Esophagus muscularis mucosa (tissue), 4 donors: ENCODE measurements at regions not wholly inside any gene's neighbourhood (a gene's known extent, or its start where the extent isn't known, plus 50 kb on each side); places are given as distances from the start of the nearest gene placed in this dataset.

Experiments used
- DNase-seq: peaks from one replicate; pipeline ENCODE4 v3.0.0-alpha.2; 2017; ENCODE audit errors: extremely low spot score
- H3K27ac ChIP-seq, 4 donors: fragments of 200-600 bp; sonication (generic); replicated peaks in 1 of 4; 1 replicate in 3 of 4; 2 replicates in 1 of 4; pipeline ENCODE4 v1.5.1; 2016 to 2019; ENCODE audit warnings: mild to moderate bottlenecking in 1 of 4
- H3K27me3 ChIP-seq, 4 donors: fragments of 200-600 bp; sonication (generic); one replicate each; pipeline versions ENCODE4 v1.5.1 to v1.6.0; 2016 to 2019
- H3K36me3 ChIP-seq, 4 donors: fragments of 200-600 bp; sonication (generic); one replicate each; pipeline ENCODE4 v1.5.1; 2016 to 2019
- H3K4me1 ChIP-seq, 4 donors: fragments of 200-600 bp; sonication (generic); one replicate each; pipeline ENCODE4 v1.5.1; 2016 to 2019
- H3K4me3 ChIP-seq, 4 donors: fragments of 200-600 bp; sonication (generic); 1 replicate in 2 of 4; 2 replicates in 2 of 4; pipeline ENCODE4 v1.5.1; 2016 to 2019; ENCODE audit warnings: mild to moderate bottlenecking in 4 of 4, moderate library complexity in 1 of 4
- H3K9me3 ChIP-seq, 4 donors: fragments of 200-600 bp; sonication (generic); 1 replicate in 3 of 4; 2 replicates in 1 of 4; pipeline ENCODE4 v1.5.1; 2016 to 2019
- EP300 ChIP-seq: sonication (generic); formaldehyde crosslinking; IDR thresholded peaks from one replicate; pipeline ENCODE4 v1.6.1; 2017; ENCODE audit warnings: antibody characterized with exemption
- POLR2A ChIP-seq: fragments of 450-650 bp; IDR thresholded peaks from one replicate; pipeline ENCODE4 v1.6.1; 2017; ENCODE audit warnings: antibody characterized with exemption, moderate library complexity, mild to moderate bottlenecking, low read depth
- POLR2AphosphoS5 ChIP-seq, 2 donors: sonication (generic); formaldehyde crosslinking; IDR thresholded peaks; one replicate each; pipeline ENCODE4 v1.6.1; 2017; ENCODE audit warnings: antibody characterized with exemption in 2 of 2
- WGBS: methylation state at CpG from one replicate; pipeline ENCODE4 v1.1.5; 2018; 5-methylcytosine and 5-hydroxymethylcytosine counted together
- intact Hi-C: fragments of 100-400 bp; cut with DNase I; formaldehyde crosslinking; loops from one replicate; pipeline ENCODE4 v1.15.1; 2023
- TF ChIP-seq, protein P1 (sequence below), 3 experiments: fragments of 200-600 bp in 2 of 3; fragments of 450-650 bp in 1 of 3; sonication (generic) in 2 of 3; IDR thresholded peaks; one replicate each; pipeline ENCODE4 v1.5.1; 2017 to 2019; ENCODE audit warnings: antibody characterized with exemption in 3 of 3, mild to moderate bottlenecking in 2 of 3, moderate library complexity in 1 of 3

DNA sequence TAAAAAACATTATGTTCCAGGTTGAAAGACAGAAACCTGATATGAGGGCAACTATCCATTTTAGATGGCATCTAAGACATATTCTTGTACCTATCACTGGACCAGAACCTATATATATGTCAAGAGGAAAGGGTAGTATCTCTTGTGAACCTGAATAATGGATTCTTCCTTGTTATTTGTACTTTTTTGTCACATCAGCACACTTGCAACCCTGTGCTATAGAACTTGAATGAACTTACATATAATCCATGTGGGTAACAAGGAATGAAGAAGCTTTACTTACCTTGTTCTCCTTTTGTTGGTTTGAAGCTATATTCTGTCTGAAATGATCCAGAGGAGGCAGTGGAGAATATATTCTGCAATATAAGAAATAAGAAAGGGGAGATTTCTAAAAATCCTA, 483.7 kb upstream of the ATXN8OS start:
- H3K4me1 ChIP-seq, result no peaks in the 10 kb centered on the region
- H3K9me3 ChIP-seq, result no peaks in the 10 kb centered on the region
- DNase-seq, result no peak
- intact Hi-C loops, result no loop called here
- no peaks in the 10 kb centered on the region for H3K36me3 ChIP-seq
- H3K27ac ChIP-seq, result no peak overlapping the region
- H3K27me3 ChIP-seq, result no peaks in the 10 kb centered on the region
- TF ChIP-seq EP300, result no peak
- TF ChIP-seq, protein P1, sequence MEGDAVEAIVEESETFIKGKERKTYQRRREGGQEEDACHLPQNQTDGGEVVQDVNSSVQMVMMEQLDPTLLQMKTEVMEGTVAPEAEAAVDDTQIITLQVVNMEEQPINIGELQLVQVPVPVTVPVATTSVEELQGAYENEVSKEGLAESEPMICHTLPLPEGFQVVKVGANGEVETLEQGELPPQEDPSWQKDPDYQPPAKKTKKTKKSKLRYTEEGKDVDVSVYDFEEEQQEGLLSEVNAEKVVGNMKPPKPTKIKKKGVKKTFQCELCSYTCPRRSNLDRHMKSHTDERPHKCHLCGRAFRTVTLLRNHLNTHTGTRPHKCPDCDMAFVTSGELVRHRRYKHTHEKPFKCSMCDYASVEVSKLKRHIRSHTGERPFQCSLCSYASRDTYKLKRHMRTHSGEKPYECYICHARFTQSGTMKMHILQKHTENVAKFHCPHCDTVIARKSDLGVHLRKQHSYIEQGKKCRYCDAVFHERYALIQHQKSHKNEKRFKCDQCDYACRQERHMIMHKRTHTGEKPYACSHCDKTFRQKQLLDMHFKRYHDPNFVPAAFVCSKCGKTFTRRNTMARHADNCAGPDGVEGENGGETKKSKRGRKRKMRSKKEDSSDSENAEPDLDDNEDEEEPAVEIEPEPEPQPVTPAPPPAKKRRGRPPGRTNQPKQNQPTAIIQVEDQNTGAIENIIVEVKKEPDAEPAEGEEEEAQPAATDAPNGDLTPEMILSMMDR (IDR thresholded peaks at IDR 0.05), result no peak
- TF ChIP-seq POLR2A, result no peak
- TF ChIP-seq POLR2AphosphoS5 (IDR thresholded peaks at IDR 0.05), result no peak
- no peak overlapping the region for H3K4me3 ChIP-seq

DNA sequence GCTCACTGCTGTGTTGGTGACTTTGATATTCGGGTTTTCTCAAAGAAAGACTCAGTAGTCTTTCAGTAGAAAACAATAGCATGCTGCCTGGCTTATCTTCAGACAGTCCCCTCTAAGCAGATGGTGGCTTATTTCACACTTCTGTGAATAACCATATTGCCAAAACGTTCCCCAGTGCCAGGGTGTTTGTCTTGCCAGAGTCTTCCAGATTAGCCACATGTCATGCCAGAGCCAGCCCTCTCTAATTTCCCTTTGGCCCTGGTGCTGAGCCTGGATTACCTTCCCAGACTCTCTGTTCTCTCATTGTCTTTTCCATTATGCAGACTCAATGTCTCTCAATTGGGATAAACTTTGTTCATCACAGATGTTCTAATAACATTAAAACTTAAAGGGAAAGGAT, 488.0 kb upstream of the ATXN8OS start:
- TF ChIP-seq EP300, result no peak
- Histone ChIP-seq H3K27ac (no peak overlapping the region), H3K9me3 (no peaks in the 10 kb centered on the region), H3K27me3 (no peaks in the 10 kb centered on the region), H3K4me3 (no peak overlapping the region), H3K36me3 (no peaks in the 10 kb centered on the region), H3K4me1 (no peaks in the 10 kb centered on the region)
- 42% methylated on average over 2 of the region's 2 CpGs for WGBS
- DNase-seq, result no peak
- intact Hi-C loops, result no loop called here

DNA sequence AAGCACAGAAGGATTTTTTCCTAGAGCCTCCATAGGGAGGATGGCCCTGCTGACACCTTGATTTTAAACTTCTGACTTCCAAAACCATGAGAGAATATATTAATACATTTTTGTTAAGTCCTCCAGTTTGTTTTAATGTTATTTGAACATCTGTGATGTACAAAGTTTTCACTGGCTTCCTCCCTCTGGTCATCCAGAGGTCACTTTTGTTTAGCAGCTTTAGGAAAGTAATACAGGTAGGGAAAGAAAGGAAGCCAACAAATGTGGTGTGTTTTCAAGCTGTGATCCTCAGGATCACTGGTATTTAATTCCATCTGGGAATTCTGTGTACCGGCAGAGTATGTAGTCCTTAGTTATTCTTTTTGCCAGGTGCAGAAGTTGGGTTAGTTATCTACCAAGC, 488.8 kb upstream of the ATXN8OS start:
- Histone ChIP-seq H3K4me1 (no peaks in the 10 kb centered on the region), H3K27me3 (no peaks in the 10 kb centered on the region), H3K9me3 (no peaks in the 10 kb centered on the region), H3K27ac (no peak overlapping the region), H3K4me3 (no peak overlapping the region), H3K36me3 (no peaks in the 10 kb centered on the region)
- intact Hi-C loops, result no loop called here
- TF ChIP-seq, protein P1 (IDR thresholded peaks at IDR 0.05), result no peak
- TF ChIP-seq EP300, result no peak
- no peak for TF ChIP-seq POLR2AphosphoS5 (IDR thresholded peaks at IDR 0.05)
- TF ChIP-seq POLR2A, result no peak
- 88% methylated on average over 1 of the region's 1 CpG for WGBS
- DNase-seq, result no peak

DNA sequence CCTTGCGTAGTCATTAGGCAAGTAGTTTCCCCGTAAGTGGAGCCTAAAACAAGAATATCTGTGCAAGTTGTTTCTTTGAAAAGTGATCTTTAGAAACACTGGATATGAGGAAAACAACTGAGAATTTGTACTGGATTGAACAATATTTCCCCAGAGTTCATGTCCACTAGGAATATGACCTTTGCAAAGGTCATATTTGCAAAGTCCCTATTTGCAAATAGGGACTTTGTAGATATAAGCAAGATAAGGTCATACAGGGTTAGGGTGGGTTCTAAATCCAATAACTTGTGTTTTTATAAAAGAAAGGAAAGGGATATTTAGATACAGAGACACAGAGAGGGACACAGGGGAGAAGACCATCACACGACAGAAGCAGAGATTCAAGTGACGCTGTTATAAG, 489.2 kb upstream of the ATXN8OS start:
- no peak overlapping the region for H3K27ac ChIP-seq
- H3K4me1 ChIP-seq, result no peaks in the 10 kb centered on the region
- no peaks in the 10 kb centered on the region for H3K9me3 ChIP-seq
- H3K4me3 ChIP-seq, result no peak overlapping the region
- no peak for DNase-seq
- intact Hi-C loops, result no loop called here
- H3K36me3 ChIP-seq, result no peaks in the 10 kb centered on the region
- TF ChIP-seq POLR2A, result no peak
- TF ChIP-seq, protein P1 (IDR thresholded peaks at IDR 0.05), result no peak
- TF ChIP-seq EP300, result no peak
- TF ChIP-seq POLR2AphosphoS5 (IDR thresholded peaks at IDR 0.05), result no peak
- WGBS, result 90% methylated on average over 4 of the region's 4 CpGs
- H3K27me3 ChIP-seq, result no peaks in the 10 kb centered on the region

DNA sequence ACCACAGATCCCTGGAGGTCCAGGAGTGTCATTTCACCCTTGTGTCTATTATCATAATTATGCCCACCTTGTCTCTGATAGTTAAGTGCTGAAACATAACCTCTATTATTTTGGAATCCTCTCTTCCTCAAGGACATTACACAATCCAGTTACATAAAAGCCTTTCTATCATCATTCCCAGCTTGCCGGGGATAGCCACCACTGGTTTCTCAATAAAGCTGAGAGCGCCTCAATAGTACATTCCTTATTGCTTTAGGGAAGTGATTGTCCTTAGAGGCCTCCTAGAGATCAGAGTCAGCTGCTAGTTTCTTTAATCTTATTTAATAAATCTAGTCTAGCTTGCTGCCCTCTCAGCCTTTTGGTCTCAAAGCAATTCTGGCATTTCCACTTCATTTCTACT, 490.0 kb upstream of the ATXN8OS start:
- no peaks in the 10 kb centered on the region for H3K4me1 ChIP-seq
- WGBS, result 93% methylated on average over 2 of the region's 2 CpGs
- DNase-seq, result no peak
- no peaks in the 10 kb centered on the region for H3K27me3 ChIP-seq
- intact Hi-C loops, result no loop called here
- no peak overlapping the region for H3K4me3 ChIP-seq
- H3K36me3 ChIP-seq, result no peaks in the 10 kb centered on the region
- no peaks in the 10 kb centered on the region for H3K9me3 ChIP-seq
- no peak overlapping the region for H3K27ac ChIP-seq
- TF ChIP-seq POLR2A, result no peak
- no peak for TF ChIP-seq POLR2AphosphoS5 (IDR thresholded peaks at IDR 0.05)
- TF ChIP-seq, protein P1 (IDR thresholded peaks at IDR 0.05), result no peak
- no peak for TF ChIP-seq EP300
